Stimulated activated naive CD8-positive, alpha-beta T cell treated with anti-CD3 and anti-CD28 coated beads, Interleukin-15, Interleukin-2, amounts not matched to agents 100 ng/mL and 50 ng/mL, for 24 hours (primary cell): ENCODE measurements at regions not wholly inside any gene's neighbourhood (a gene's known extent, or its start where the extent isn't known, plus 50 kb on each side); places are given as distances from the start of the nearest gene placed in this dataset.
A peak's percentile ranks its signal among the peaks of the same experiment; 100 is the strongest.

Experiments
- H3K27ac Mint-ChIP-seq: one replicate; pipeline ENCODE4 v1.8.0; 2021; ENCODE audit warnings: mild to moderate bottlenecking, mixed read lengths
- H3K27me3 Mint-ChIP-seq: one replicate; pipeline ENCODE4 v1.8.0; 2021; ENCODE audit warnings: mixed read lengths
- H3K36me3 Mint-ChIP-seq: one replicate; pipeline ENCODE4 v1.8.0; 2021; ENCODE audit warnings: low read depth, mixed read lengths
- H3K4me1 Mint-ChIP-seq: one replicate; pipeline ENCODE4 v1.8.0; 2021; ENCODE audit warnings: low read depth, mixed read lengths
- H3K4me3 Mint-ChIP-seq: one replicate; pipeline ENCODE4 v1.8.0; 2021; ENCODE audit warnings: mild to moderate bottlenecking, mixed read lengths
- H3K9me3 Mint-ChIP-seq: one replicate; pipeline ENCODE4 v1.8.0; 2021; ENCODE audit warnings: mixed read lengths

DNA sequence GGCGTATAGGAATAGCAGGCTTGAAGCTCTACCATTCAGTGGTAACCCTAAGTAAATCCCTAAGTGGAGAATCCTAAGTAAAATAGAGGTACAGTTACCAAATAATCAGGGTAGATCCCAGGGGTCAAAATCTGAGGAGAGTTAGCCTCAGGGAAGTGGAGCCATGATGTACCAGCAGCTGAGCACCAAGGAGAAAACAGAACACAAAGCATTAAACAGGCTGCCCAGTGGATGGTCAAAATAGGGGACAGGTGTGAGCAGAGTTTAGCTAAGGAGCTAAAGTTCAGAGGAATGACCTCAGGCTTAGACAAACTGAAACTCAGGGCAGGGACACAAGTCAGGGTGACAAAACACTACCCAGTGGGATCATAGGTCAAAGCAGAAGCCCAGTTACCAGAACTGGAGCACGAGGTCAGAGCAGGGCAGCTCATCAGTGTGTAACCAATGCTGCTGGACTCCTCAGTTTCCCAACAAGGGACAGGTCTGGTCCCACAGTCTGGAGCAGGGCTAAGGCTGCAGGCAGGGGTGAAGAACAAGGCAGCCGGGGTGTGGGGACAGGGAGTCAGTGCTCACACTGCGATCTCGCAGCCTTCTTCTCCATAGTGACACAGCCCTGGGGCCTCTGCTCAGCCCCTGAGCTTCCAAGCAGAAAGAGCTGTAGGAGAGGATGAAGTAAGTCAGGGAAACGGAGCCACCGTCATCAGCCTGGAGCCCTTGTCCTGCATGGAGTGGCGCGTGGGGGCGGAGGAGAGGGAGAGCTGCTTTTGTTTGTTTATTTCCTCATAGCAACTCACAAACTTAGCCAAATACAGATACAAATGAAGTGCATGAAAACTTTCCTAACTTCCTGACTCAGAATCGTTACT is 264.0 kb downstream of the MREG start:
- Mint-ChIP-seq H3K27ac (peak overlapping the region; percentile 56), H3K4me1 (peaks cover 66% of the 10 kb centered on the region), H3K9me3 (no peaks in the 10 kb centered on the region), H3K27me3 (peaks cover 21% of the 10 kb centered on the region), H3K36me3 (no peaks in the 10 kb centered on the region), H3K4me3 (no peak overlapping the region)

DNA sequence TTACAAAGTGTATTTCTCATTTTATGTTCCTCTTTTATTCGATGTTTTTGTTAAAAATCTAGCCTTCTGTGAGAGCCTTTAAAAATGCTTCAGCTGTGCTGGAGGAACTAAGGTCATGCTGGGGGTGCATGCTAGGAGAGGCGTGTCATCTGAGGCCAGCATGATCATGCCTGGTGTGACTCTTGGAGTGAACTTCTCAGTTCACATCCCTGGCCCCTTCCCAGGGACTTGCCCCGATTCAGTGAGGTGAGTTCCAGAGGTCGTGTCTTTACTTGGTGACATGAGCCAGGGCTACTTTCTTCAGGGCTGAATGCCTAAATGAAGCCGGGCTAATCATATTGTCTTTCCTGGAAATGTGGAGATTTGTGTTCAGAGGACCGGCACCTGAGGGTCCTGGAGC is 264.9 kb downstream of the MREG start:
- Mint-ChIP-seq H3K9me3 (no peaks in the 10 kb centered on the region), H3K4me1 (peaks cover 66% of the 10 kb centered on the region), H3K36me3 (no peaks in the 10 kb centered on the region), H3K27me3 (peaks cover 16% of the 10 kb centered on the region), H3K27ac (no peak overlapping the region), H3K4me3 (no peak overlapping the region)

DNA sequence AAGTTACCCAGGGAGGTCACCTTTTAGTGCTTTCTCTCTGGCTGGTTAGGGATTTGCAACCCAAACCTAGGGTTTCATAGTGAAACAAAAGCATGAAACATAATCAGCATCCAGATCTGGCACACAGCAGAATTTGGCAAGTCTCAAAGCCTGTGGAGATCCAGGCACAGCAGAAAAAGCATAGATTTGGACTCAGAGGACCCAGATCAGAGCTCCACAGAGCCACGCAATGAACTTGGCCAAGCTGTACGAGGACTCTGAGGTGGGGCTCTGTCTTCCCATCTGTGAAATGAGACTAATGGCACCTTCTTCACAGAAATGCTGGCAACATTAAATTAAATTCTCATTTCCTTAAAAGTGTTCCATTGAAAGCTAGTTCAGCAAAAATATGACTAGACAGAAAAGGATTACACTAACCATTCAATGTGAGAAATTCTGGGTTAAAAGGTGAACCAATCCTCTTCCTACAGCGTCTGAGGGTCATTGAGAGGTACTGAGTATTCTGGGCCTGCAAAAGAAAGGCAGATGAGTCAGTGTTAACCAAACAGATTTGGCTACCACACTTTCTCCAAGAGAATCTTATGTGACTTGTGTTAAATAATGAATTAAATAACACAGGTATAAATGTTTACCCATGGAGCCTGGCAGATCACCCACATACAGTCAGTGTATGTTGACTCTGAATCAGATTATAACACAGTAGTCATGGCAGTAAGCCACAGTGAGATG is 266.3 kb downstream of the MREG start:
- Mint-ChIP-seq H3K9me3 (no peaks in the 10 kb centered on the region), H3K27me3 (peaks cover 12% of the 10 kb centered on the region), H3K36me3 (no peaks in the 10 kb centered on the region), H3K27ac (peak overlapping the region; percentile 59), H3K4me1 (peaks cover 79% of the 10 kb centered on the region), H3K4me3 (no peak overlapping the region)

DNA sequence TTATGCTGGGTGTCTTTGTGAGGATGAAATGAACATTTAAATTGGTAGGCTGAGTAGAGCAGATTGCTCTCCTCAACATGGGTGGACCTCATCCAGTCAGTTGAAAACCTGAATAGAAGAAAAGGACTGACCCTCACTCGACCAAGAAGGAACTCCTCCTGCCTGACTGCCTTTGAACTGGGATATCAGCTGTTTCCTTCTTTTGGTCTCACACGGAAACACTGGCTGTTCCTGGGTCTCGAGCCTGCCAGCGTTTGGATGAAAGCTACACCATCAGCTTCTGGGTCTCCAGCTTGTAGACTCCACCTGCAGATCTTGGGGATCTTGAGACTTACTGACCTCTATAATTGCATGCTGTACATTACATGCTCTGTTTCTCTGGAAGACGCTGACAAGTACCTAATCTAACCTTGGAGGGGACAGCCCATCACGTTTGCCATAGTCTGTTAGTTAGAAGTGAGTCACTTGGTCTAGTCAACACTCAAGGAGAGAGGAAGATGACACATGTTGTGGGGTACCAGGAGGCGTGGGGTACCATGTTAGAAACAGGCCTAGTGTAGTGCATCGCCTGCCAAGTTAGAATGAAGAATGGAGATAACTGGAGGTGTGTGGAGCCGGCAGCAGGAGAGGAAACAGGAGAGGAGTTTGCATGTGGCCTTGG is 267.0 kb downstream of the MREG start:
- Mint-ChIP-seq H3K4me1 (peaks cover 77% of the 10 kb centered on the region), H3K27ac (peak overlapping the region; percentile 59), H3K36me3 (no peaks in the 10 kb centered on the region), H3K9me3 (no peaks in the 10 kb centered on the region), H3K27me3 (peaks cover 10% of the 10 kb centered on the region), H3K4me3 (peak overlapping the region; percentile 11)

DNA sequence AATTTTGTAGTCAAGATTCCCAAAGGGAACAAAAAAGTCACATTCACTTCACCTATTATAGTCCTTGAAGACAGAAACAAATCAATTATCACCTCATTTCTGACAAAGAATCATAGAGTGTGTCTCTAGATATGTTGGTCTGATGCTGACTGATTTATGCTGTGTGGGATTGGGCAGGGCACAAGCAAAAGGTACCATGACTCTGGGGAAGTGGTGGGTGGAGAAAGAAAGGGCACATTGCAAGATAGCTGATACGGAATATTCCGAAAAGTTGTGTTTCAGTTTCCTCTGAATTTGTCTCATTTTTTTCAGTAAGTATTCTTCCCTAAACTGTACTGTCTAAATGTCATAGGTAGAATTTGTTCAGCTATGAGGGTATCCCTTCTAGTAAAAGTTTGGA is 268.0 kb downstream of the MREG start:
- peaks cover 67% of the 10 kb centered on the region for H3K4me1 Mint-ChIP-seq
- H3K9me3 Mint-ChIP-seq, result no peaks in the 10 kb centered on the region
- peaks cover 10% of the 10 kb centered on the region for H3K27me3 Mint-ChIP-seq
- H3K4me3 Mint-ChIP-seq, result no peak overlapping the region
- H3K36me3 Mint-ChIP-seq, result no peaks in the 10 kb centered on the region
- H3K27ac Mint-ChIP-seq, result peak overlapping the region; percentile 72

DNA sequence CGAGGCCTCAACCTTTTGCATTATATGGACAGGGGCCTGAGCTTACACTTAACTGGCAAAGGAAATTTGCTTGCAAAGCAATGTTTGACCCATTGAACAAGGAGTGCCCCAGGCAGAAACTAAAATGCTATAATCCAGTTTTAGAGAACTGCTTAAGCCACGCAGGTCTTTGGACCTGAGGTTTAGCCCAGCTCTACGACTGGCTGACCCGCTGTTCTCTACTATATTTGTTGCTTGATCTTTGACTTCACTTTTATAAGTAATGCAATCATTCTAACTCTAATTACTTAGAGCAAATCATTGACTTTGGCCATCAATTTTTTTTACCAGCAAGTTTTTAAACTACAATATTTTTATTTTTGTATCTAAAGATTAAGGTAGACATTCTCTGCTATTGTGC is 268.8 kb downstream of the MREG start:
- peaks cover 59% of the 10 kb centered on the region for H3K4me1 Mint-ChIP-seq
- H3K36me3 Mint-ChIP-seq, result no peaks in the 10 kb centered on the region
- H3K27ac Mint-ChIP-seq, result no peak overlapping the region
- no peaks in the 10 kb centered on the region for H3K9me3 Mint-ChIP-seq
- H3K4me3 Mint-ChIP-seq, result no peak overlapping the region
- H3K27me3 Mint-ChIP-seq, result peaks cover 10% of the 10 kb centered on the region

DNA sequence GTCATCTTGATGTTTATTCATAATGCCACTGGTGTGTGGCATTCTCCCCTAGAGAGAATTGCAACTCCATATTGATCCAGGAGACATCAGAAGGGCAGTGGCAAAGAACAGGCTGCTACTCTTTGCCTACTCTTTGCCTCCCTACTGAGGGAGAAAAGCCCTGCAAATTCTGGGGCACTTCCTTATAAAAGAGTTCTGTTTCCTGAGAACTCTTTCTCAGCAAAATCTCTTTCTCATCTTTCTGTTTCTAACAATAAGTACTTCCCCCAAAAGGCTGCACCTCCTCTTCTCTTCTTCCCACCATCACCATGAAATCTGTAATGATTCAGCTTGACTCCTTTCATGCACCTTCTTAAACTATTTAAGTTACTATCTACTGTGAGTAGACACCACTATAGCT is 270.3 kb downstream of the MREG start:
- Mint-ChIP-seq H3K4me3 (no peak overlapping the region), H3K4me1 (peaks cover 47% of the 10 kb centered on the region), H3K27ac (no peak overlapping the region), H3K36me3 (no peaks in the 10 kb centered on the region), H3K9me3 (peaks cover 5% of the 10 kb centered on the region), H3K27me3 (peaks cover 8% of the 10 kb centered on the region)

DNA sequence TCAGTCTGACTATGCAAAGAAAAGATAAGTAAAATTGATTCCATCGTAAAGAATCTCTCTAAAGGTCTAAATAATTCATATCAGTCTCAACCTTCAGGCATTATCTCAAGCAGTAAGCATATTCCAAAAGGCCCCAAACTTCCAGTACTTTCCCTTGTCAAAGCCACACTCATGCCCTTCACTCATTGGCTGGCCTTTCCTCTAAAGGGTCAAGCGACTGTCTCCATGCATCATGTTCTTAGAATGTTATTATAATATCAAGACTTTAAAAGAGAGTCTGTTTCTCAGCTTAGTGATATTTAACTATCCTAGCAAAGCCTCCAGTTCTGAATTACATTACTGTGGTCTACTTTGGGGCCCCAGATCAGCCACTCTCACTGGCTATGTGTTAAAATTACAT is 271.3 kb downstream of the MREG start:
- Mint-ChIP-seq H3K36me3 (no peaks in the 10 kb centered on the region), H3K27ac (peak overlapping the region; percentile 61), H3K9me3 (peaks cover 5% of the 10 kb centered on the region), H3K4me1 (peaks cover 43% of the 10 kb centered on the region), H3K27me3 (peaks cover 14% of the 10 kb centered on the region), H3K4me3 (no peak overlapping the region)

DNA sequence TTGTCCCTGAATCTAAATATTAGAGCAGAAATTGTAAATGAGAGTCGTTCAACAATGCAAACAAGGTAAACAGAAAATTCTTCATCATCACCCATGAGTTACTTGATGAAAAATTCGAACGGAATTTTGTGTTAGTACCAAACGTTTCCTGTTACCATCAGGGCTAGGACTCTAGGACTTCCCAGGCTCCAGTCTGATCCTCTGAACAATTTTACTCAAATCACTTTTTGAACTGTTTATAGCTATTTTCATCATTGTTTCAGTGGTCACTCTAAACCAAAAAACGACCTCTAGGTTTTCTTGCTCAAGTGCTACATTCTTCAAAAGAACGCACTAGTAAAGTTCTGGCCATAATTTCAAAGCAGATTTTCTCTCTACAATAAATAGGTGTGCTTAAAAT is 273.3 kb downstream of the MREG start:
- H3K9me3 Mint-ChIP-seq, result peaks cover 5% of the 10 kb centered on the region
- peaks cover 24% of the 10 kb centered on the region for H3K4me1 Mint-ChIP-seq
- peaks cover 14% of the 10 kb centered on the region for H3K27me3 Mint-ChIP-seq
- no peak overlapping the region for H3K27ac Mint-ChIP-seq
- no peak overlapping the region for H3K4me3 Mint-ChIP-seq
- no peaks in the 10 kb centered on the region for H3K36me3 Mint-ChIP-seq

DNA sequence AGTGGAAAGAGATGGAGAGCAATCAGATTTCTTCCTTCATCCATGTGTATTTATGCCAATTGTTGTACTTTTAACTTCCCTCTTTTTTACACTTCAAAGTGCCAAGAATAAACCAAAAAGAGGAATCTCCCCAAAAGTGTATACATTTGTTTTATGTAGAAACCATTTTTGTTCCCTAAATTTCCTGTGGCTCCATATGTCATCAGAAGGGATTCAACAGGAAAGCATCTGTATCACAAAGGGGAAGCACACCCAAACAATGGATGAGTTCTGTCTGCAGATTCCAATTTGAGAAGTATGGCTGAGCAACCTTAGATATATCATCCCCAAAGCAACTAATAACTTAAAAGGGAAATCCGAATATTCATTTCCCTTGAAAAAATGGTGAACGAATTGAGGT is 275.0 kb downstream of the MREG start:
- H3K9me3 Mint-ChIP-seq, result peaks cover 5% of the 10 kb centered on the region
- H3K27me3 Mint-ChIP-seq, result peaks cover 14% of the 10 kb centered on the region
- no peaks in the 10 kb centered on the region for H3K36me3 Mint-ChIP-seq
- peaks cover 18% of the 10 kb centered on the region for H3K4me1 Mint-ChIP-seq
- H3K4me3 Mint-ChIP-seq, result no peak overlapping the region
- H3K27ac Mint-ChIP-seq, result no peak overlapping the region

DNA sequence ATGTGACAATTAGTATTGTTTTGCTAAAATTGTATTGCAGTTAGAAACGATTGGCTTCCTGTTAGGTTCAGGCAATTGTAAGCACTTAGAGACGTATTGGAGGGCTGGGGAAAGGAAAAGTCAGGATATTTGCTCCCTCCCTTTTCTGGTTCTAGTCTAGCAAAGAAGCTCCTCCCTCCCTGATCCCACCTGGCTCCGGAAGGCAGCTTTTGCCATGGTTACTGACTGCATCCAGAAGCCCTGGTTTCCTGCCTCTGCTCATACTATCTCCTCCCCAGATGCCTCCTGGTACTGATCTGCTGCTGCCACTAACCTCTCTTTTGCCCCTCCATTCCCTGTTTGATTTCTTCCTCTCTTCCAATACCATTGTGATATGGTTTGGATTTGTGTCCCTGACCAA is 275.9 kb downstream of the MREG start:
- peaks cover 14% of the 10 kb centered on the region for H3K27me3 Mint-ChIP-seq
- H3K9me3 Mint-ChIP-seq, result peaks cover 5% of the 10 kb centered on the region
- no peak overlapping the region for H3K4me3 Mint-ChIP-seq
- no peaks in the 10 kb centered on the region for H3K36me3 Mint-ChIP-seq
- peaks cover 10% of the 10 kb centered on the region for H3K4me1 Mint-ChIP-seq
- H3K27ac Mint-ChIP-seq, result no peak overlapping the region

DNA sequence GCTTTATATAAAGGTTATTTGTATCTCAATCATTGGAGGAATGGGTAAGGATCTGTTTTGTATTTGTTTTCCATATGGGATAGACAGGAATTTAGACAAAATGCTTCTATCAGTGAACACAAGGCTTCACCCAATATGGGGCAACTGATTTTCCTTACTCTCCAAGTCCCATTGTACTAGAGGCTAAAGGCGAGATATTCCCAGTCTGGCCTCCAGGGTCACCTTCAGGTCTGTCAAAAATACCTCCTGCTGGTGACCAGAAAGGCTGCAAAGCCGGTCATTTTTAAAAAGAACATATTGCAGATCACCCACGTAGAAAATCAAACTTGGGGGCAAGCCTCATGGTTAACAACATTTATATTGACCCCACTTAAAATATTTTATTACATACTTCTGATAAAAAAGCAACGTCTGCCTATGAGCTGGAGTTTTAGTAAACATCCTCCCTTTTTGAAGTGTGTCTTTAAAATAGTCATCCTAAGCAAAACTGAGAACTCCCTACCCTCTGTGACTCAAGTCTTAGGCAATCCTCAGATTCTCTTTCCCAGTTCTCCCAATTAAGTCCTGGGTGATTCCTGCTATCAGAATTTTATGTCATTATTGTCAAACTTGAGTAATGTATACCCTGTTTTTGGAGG is 276.6 kb downstream of the MREG start:
- Mint-ChIP-seq H3K27me3 (peaks cover 14% of the 10 kb centered on the region), H3K9me3 (peaks cover 5% of the 10 kb centered on the region), H3K4me1 (peaks cover 2% of the 10 kb centered on the region), H3K27ac (no peak overlapping the region), H3K4me3 (no peak overlapping the region), H3K36me3 (no peaks in the 10 kb centered on the region)

DNA sequence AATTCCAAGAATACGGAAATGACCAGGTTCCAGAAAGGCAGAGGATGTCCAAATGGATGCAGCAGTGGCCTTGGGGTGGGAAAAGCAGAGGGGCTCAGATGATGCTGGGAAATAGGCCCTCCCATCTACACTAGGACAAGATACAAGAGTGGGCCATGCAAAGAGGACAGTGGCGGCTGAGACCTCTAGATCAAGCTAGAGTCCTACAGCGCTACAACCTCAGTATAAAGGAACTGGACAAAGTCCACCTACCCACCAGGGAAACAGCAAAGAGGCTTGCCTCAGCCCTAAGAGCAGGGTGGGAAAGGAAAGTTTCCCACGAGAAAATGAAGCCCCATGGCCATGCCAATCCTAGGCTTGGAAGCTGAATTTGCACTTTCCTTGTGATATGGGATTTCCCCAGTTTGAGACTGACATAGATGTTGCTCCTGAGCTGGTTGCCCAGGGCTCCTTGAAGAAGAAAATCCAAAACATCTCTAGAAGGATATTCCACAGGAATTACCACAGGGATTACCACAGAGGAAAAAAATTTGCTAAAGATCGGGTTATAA is 282.2 kb downstream of the MREG start:
- no peaks in the 10 kb centered on the region for H3K9me3 Mint-ChIP-seq
- H3K27me3 Mint-ChIP-seq, result no peaks in the 10 kb centered on the region

DNA sequence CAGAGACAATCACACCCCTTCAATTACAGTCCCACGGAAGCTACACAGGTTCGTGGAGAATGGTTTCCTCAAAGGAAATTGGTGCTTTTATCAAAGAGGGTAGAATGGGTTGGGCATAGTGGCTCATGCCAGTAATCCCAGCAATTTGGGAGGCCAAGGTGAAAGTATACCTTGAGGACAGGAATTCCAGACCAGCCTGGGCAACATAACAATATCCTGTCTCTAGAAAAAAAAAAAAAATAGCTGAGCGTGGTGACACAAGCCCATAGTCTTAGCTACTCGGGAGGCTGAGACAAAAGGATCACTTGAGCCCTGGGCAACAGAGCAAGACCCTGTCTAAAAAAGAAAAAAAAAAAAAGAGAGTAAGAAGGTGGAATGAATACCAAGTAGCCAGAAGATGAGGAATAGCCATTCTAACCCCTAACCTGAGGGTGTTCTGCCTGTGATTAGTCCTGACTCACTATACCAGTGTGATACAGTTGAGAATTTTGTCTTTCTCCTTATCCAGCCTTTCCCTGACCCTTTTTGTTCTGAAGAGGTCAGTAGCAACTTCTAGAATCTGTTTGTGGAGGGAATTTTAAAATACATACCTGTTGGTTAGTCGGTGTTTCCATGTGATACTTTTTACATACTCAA is 283.2 kb downstream of the MREG start:
- Mint-ChIP-seq H3K36me3 (no peaks in the 10 kb centered on the region), H3K9me3 (no peaks in the 10 kb centered on the region), H3K27me3 (peaks cover 3% of the 10 kb centered on the region), H3K4me1 (peaks cover 10% of the 10 kb centered on the region), H3K4me3 (no peak overlapping the region), H3K27ac (no peak overlapping the region)

More for the DNA sequence above, 282.2 kb downstream of the MREG start:
- Mint-ChIP-seq H3K4me1 (peaks cover 10% of the 10 kb centered on the region), H3K27ac (no peak overlapping the region), H3K36me3 (no peaks in the 10 kb centered on the region), H3K4me3 (no peak overlapping the region)
